ENCODE measurements at regions not wholly inside any gene's neighbourhood (a gene's known extent, or its start where the extent isn't known, plus 50 kb on each side); places are given as distances from the start of the nearest gene placed in this dataset.

- TF ChIP-seq CTCF (IDR thresholded peaks at IDR 0.05; ENCODE audit: low read length) (no peak), EZH2 (IDR thresholded peaks at IDR 0.05; ENCODE audit: borderline replicate concordance, low read length) (no peak)
Observed at GRCh38 chr4:81531410-81531809, 59.7 kb upstream of the RASGEF1B start.

Measured in OCI-LY1 (cell line).